ENCODE measurements at regions not wholly inside any gene's neighbourhood (a gene's known extent, or its start where the extent isn't known, plus 50 kb on each side); places are given as distances from the start of the nearest gene placed in this dataset.

- ATAC-seq (no peak), FAIRE-seq (no peak), DNase-seq (ENCODE audit: low spot score) (no peak)
- H3K79me2 ChIP-seq (ENCODE audit: insufficient read depth, low read length), result no peaks in the 10 kb centered on the region
- H3K27me3 ChIP-seq (ENCODE audit: control insufficient read depth in 1 of 2, insufficient read depth in 2 of 2, low read length in 2 of 2), result no peaks in the 10 kb centered on the region; a peak in 1 of 5 replicates
- H3K27ac ChIP-seq (ENCODE audit: extremely low read length, insufficient read depth, low read length), result no peak overlapping the region
- no peak overlapping the region for H3K9ac ChIP-seq (ENCODE audit: insufficient read depth, low read depth, low read length)
- in situ Hi-C loops (cut with HindIII; ENCODE audit: extremely low pct_ligation_motif_present, low pct_unique_long_range_greater_than_20kb) (no loop called here), intact Hi-C loops (cut with micrococcal nuclease; ENCODE audit: unreplicated experiment) (no loop called here)
- no peak for TF ChIP-seq SALL1 (CRISPR knock-in tag; IDR thresholded peaks at IDR 0.05)
- no peak for TF ChIP-seq ZFP62 (CRISPR knock-in tag; IDR thresholded peaks at IDR 0.05)
- no peak for TF ChIP-seq ZNF468 (CRISPR knock-in tag; IDR thresholded peaks at IDR 0.05)
- no peak for TF ChIP-seq HOXA3 (CRISPR knock-in tag; IDR thresholded peaks at IDR 0.05)
- no peak for TF ChIP-seq KLF16 (CRISPR knock-in tag; IDR thresholded peaks at IDR 0.05)
- TF ChIP-seq ZNF746 (CRISPR knock-in tag; IDR thresholded peaks at IDR 0.05), result no peak
- TF ChIP-seq ELF4 (CRISPR knock-in tag; IDR thresholded peaks at IDR 0.05; ENCODE audit: borderline replicate concordance), result no peak
- TF ChIP-seq RFX5 (IDR thresholded peaks at IDR 0.05; ENCODE audit: low read depth, low read length), result no peak
- no peak for TF ChIP-seq JARID2 (CRISPR knock-in tag; IDR thresholded peaks at IDR 0.05; ENCODE audit: insufficient replicate concordance)
- TF ChIP-seq DMAP1 (CRISPR knock-in tag; IDR thresholded peaks at IDR 0.05), result no peak
- no peak for TF ChIP-seq ZEB1 (IDR thresholded peaks at IDR 0.05; ENCODE audit: insufficient replicate concordance, low read depth)
- TF ChIP-seq HMGXB4 (CRISPR knock-in tag; IDR thresholded peaks at IDR 0.05; ENCODE audit: borderline replicate concordance in 1 of 2, low read depth in 1 of 2), result no peak
- no peak for TF ChIP-seq TBX3 (IDR thresholded peaks at IDR 0.05; ENCODE audit: borderline replicate concordance)
- H3K4me1 ChIP-seq (ENCODE audit: insufficient read depth, low read length), result no peaks in the 10 kb centered on the region
- POLR2A ChIA-PET, result no interaction called here
- H4K20me1 ChIP-seq (ENCODE audit: insufficient read depth, low read length), result no peaks in the 10 kb centered on the region
- CTCF ChIA-PET (ENCODE audit: low intra/inter-chr PET ratio, low total read pairs), result no interaction called here
- WGBS (ENCODE audit: low lambda C conversion rate), result 94% methylated on average over 6 of the region's 18 CpGs
- H3K4me3 ChIP-seq (replicated peaks in 1 of 3; ENCODE audit: insufficient read depth in 1 of 3, low read depth in 2 of 3, low read length in 3 of 3), result no peak overlapping the region
- BruUV-seq (replicated peaks), result no TSS peak
- no peaks in the 10 kb centered on the region for H3K9me3 ChIP-seq (ENCODE audit: low read length)
- H3K36me3 ChIP-seq (replicated peaks in 1 of 2; ENCODE audit: control insufficient read depth in 1 of 2, insufficient read depth in 2 of 2, low read length in 2 of 2), result no peaks in the 10 kb centered on the region
- H2AFZ ChIP-seq (ENCODE audit: low read length), result no peak overlapping the region
- H3K4me2 ChIP-seq (ENCODE audit: low read depth, low read length), result no peak overlapping the region
Observed at GRCh38 chr14:105711044-105711620, 184.7 kb downstream of the TMEM121 start.

Measured in HepG2 (cell line).